Stomach (tissue), 8 donors: ENCODE measurements at regions not wholly inside any gene's neighbourhood (a gene's known extent, or its start where the extent isn't known, plus 50 kb on each side); places are given as distances from the start of the nearest gene placed in this dataset.

ENCODE experiments used
- DNase-seq, 2 donors: peaks; one replicate each; pipeline versions ENCODE4 v3.0.0 to v3.0.0-alpha.2; 2013 to 2019
- H3K27ac ChIP-seq, 5 donors: fragments of 200-600 bp in 4 of 5; sonication (generic) in 4 of 5; one replicate each; pipeline ENCODE4 v1.5.1; 2013 to 2019; ENCODE audit warnings: mild to moderate bottlenecking in 1 of 5, moderate library complexity in 1 of 5
- H3K27me3 ChIP-seq, 3 donors: fragments of 200-600 bp; sonication (generic); one replicate each; pipeline ENCODE4 v1.5.1; 2017 to 2019; ENCODE audit warnings: mixed run types in 1 of 3
- H3K36me3 ChIP-seq, 4 donors: fragments of 200-600 bp; sonication (generic); 1 replicate in 3 of 4; 2 replicates in 1 of 4; pipeline ENCODE4 v1.5.1; 2016 to 2019
- H3K4me1 ChIP-seq, 4 donors: fragments of 200-600 bp; sonication (generic); one replicate each; pipeline ENCODE4 v1.5.1; 2016 to 2019
- H3K4me3 ChIP-seq, 4 donors: fragments of 200-600 bp; sonication (generic) in 3 of 4; one replicate each; pipeline ENCODE4 v1.5.1; 2016 to 2019; ENCODE audit warnings: mild to moderate bottlenecking in 1 of 4
- H3K9me3 ChIP-seq, 4 donors: fragments of 200-600 bp; sonication (generic); one replicate each; pipeline ENCODE4 v1.5.1; 2016 to 2019
- CTCF ChIP-seq, 7 experiments: fragments of 450-650 bp in 4 of 7; fragments of 200-600 bp in 3 of 7; sonication (generic) in 3 of 7; IDR thresholded peaks; one replicate each; pipeline ENCODE4 v1.5.1; 2016 to 2019; ENCODE audit warnings: antibody characterized with exemption in 7 of 7, control low read depth in 2 of 7, mild to moderate bottlenecking in 1 of 7
- EP300 ChIP-seq: sonication (generic); formaldehyde crosslinking; IDR thresholded peaks from one replicate; pipeline ENCODE4 v1.6.1; 2017; ENCODE audit warnings: antibody characterized with exemption
- POLR2A ChIP-seq, 4 donors: fragments of 450-650 bp; IDR thresholded peaks; one replicate each; pipeline ENCODE4 v1.6.1; 2016; ENCODE audit warnings: antibody characterized with exemption in 4 of 4, control low read depth in 2 of 4, mild to moderate bottlenecking in 1 of 4, moderate library complexity in 1 of 4
- POLR2AphosphoS5 ChIP-seq, 3 donors: sonication (generic); formaldehyde crosslinking; IDR thresholded peaks; one replicate each; pipeline ENCODE4 v1.6.1; 2016; ENCODE audit warnings: antibody characterized with exemption in 3 of 3
- WGBS, 5 donors: extraction: QIAGEN DNeasy Blood & Tissue Kit in 3 of 5; methylation state at CpG; one replicate each; pipeline versions ENCODE4 v1.1.5 to v1.1.7; 2013 to 2018; 5-methylcytosine and 5-hydroxymethylcytosine counted together
- intact Hi-C: fragments of 100-400 bp; cut with DNase I; formaldehyde crosslinking; loops from one replicate; pipeline ENCODE4 v1.15.1; 2023; ENCODE audit warnings: low total_unique reads
- donor health status: healthy with polysubstance abuse.
- donor health status: Bipolar disorder and iron deficiency.
- donor health status: healthy.

- Histone ChIP-seq H3K9me3 (no peaks in the 10 kb centered on the region), H3K27ac (no peak overlapping the region), H3K36me3 (no peaks in the 10 kb centered on the region), H3K4me1 (no peaks in the 10 kb centered on the region), H3K27me3 (no peaks in the 10 kb centered on the region), H3K4me3 (no peak overlapping the region)
- intact Hi-C loops: no loop called here
- 88 to 94% (median 90%) methylated on average over 4 of the region's 4 CpGs for WGBS, 5 donors
- DNase-seq: no peak
- no peak for TF ChIP-seq EP300
- TF ChIP-seq CTCF (IDR thresholded peaks at IDR 0.05): no peak
- TF ChIP-seq POLR2A (IDR thresholded peaks at IDR 0.05): no peak
- no peak for TF ChIP-seq POLR2AphosphoS5 (IDR thresholded peaks at IDR 0.05)
Observed at GRCh38 chrX:42606591-42606990, 171.4 kb downstream of the PPP1R2C start.

GRCh38 chrX:42604302-42604701, 173.7 kb downstream of the PPP1R2C start:
- no peaks in the 10 kb centered on the region for H3K4me1 ChIP-seq
- DNase-seq: no peak
- TF ChIP-seq CTCF (IDR thresholded peaks at IDR 0.05) (no peak), EP300 (no peak), POLR2AphosphoS5 (IDR thresholded peaks at IDR 0.05) (no peak), POLR2A (IDR thresholded peaks at IDR 0.05) (no peak)
- intact Hi-C loops: no loop called here
- 91 to 100% (median 96%) methylated on average over 2 of the region's 2 CpGs for WGBS, 5 donors
- no peaks in the 10 kb centered on the region for H3K9me3 ChIP-seq
- H3K27ac ChIP-seq: no peak overlapping the region
- no peaks in the 10 kb centered on the region for H3K27me3 ChIP-seq
- no peaks in the 10 kb centered on the region for H3K36me3 ChIP-seq
- H3K4me3 ChIP-seq: no peak overlapping the region

- DNase-seq: no peak
- WGBS, 5 donors: 59 to 88% (median 78%) methylated on average over 2 of the region's 2 CpGs
Observed at GRCh38 chrX:42603016-42603415, 174.9 kb downstream of the PPP1R2C start.

GRCh38 chrX:42602566-42602965, 175.4 kb downstream of the PPP1R2C start:
- intact Hi-C loops: no loop called here
- TF ChIP-seq EP300 (no peak), POLR2AphosphoS5 (IDR thresholded peaks at IDR 0.05) (no peak), POLR2A (IDR thresholded peaks at IDR 0.05) (no peak), CTCF (IDR thresholded peaks at IDR 0.05) (no peak)
- 76 to 100% (median 81%) methylated on average over 1 of the region's 1 CpG for WGBS, 5 donors
- no peaks in the 10 kb centered on the region for H3K27me3 ChIP-seq
- no peak for DNase-seq
- no peak overlapping the region for H3K27ac ChIP-seq
- H3K4me1 ChIP-seq: no peaks in the 10 kb centered on the region
- no peak overlapping the region for H3K4me3 ChIP-seq
- H3K9me3 ChIP-seq: no peaks in the 10 kb centered on the region
- H3K36me3 ChIP-seq: no peaks in the 10 kb centered on the region

More at GRCh38 chrX:42603016-42603415, 174.9 kb downstream of the PPP1R2C start:
- intact Hi-C loops: no loop called here
- H3K9me3 ChIP-seq: no peaks in the 10 kb centered on the region
- H3K4me1 ChIP-seq: no peaks in the 10 kb centered on the region
- H3K4me3 ChIP-seq: no peak overlapping the region
- H3K27me3 ChIP-seq: no peaks in the 10 kb centered on the region
- TF ChIP-seq POLR2AphosphoS5 (IDR thresholded peaks at IDR 0.05) (no peak), POLR2A (IDR thresholded peaks at IDR 0.05) (no peak), CTCF (IDR thresholded peaks at IDR 0.05) (no peak), EP300 (no peak)
- no peak overlapping the region for H3K27ac ChIP-seq
- no peaks in the 10 kb centered on the region for H3K36me3 ChIP-seq
